LoVo (cell line): ENCODE measurements at regions not wholly inside any gene's neighbourhood (a gene's known extent, or its start where the extent isn't known, plus 50 kb on each side); places are given as distances from the start of the nearest gene placed in this dataset.

ENCODE experiments used
- DNase-seq: peaks from one replicate; pipeline ENCODE4 v3.0.0-alpha.2; 2016; ENCODE audit warnings: low spot score

DNA sequence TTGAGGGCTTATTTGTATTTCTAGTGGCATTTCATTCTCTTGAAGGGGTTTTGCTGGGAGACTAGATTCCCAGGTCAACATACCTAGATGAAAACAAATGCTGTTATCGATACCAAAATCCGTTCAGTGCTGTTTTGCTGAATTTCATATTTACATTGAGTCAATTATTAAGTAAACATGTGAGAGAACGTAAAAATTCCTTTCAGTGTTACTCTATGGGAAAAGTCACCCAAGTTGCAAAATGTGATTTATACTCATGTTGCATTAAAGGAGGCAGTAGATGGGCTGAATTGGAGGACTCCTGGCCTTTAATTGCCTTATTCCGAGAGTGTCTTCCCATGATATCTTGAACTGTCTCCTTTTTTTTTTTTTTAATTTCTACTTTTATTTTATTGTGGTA, 1011.3 kb upstream of the NR2F2 start:
- no peak for DNase-seq

DNA sequence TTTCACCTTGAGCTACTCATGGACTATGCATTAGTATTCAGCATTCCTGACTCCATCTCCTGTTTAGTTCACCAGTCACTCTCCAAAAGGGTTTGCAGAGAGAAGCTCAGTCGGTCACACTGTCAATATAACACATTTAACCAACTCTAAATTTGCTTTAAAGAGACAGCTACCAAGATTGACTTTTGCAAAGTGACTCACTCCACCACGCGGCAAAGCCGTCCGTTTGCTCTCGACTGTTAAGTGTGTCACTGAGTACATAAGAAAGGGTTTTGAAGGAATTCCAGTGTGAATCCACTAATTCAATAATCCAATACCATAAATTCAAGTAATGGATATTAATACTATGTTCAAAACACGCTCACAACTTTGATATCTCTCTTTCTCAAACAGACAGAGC, 1006.7 kb upstream of the NR2F2 start:
- no peak for DNase-seq

- DNase-seq: no peak
Observed at GRCh38 chr15:95324656-95325055, 1005.8 kb upstream of the NR2F2 start.

DNA sequence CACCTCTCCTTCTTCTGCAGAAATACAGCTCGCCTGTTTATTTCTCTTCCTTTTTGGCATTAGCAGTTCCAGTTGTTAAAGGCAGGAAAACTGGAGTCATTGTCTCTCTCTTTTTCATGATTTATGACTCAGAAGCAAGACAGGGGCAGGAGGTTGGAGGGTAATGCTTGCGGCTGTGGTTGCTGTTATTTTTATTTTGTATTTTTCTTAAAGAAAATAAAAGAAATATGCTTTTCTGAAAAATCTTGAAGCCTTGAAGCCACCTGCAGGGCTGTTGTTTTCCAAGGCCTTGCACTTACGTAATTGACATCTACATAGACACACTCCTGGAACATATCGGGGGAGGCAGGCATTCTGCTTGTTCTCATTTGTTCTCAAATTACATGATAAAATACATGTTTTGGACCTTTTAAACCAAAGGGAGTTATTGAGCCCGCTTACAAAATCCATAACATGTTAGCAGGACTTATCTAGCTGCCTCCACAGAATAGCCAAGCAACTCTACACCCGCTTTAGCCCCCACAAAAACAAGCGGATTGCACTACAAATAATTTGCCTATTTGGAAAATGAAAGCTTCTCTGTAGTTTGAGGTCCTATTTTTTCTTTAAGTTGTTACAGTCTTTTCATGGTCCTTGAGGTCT, 1004.6 kb upstream of the NR2F2 start:
- DNase-seq: no peak

DNA sequence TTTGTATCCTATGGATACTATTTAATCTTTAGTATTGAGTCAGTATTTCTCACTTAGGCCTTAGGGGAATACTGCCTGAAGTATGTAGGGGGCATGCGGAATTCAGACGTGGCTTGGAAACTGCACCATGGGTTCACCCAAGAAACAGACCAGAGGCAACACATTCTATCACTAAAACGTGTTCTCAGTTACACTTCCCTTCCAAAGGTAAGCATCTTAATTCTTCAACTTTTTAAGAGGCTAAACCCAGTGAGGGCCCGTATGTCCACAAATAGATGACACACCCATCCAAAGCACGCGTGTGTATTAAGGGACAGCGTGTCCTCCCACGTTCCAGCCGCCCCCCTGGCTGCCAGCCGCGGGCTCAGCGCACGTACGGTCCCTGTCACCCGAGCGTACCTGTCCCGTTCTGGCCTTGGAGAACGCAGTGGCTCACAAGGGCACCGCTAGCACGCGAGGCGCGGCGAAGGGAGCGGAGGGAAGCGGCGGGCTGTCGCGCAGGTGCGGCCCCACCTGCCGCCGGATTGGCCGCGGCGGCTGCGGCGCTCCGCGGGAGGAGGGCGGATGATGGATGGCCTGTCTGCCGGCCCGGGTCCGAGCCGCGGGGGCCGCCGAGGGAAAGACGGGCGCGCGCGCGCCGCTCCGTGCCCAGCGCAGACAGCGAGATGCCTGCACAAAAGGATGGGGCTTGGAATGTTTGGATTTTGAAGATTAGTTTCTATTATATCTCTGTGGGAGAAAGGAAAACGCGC, 1003.9 kb upstream of the NR2F2 start:
- DNase-seq: no peak

GRCh38 chr15:95327183-95327525, 1003.3 kb upstream of the NR2F2 start:
- no peak for DNase-seq

GRCh38 chr15:95327661-95328060, 1002.8 kb upstream of the NR2F2 start:
- DNase-seq: no peak

GRCh38 chr15:95328559-95328958, 1001.9 kb upstream of the NR2F2 start:
- no peak for DNase-seq

- DNase-seq: no peak
Observed at GRCh38 chr15:95329362-95329761, 1001.1 kb upstream of the NR2F2 start.

GRCh38 chr15:95341686-95342085, 988.8 kb upstream of the NR2F2 start:
- DNase-seq: no peak

- no peak for DNase-seq
Observed at GRCh38 chr15:95345867-95346266, 984.6 kb upstream of the NR2F2 start.

DNA sequence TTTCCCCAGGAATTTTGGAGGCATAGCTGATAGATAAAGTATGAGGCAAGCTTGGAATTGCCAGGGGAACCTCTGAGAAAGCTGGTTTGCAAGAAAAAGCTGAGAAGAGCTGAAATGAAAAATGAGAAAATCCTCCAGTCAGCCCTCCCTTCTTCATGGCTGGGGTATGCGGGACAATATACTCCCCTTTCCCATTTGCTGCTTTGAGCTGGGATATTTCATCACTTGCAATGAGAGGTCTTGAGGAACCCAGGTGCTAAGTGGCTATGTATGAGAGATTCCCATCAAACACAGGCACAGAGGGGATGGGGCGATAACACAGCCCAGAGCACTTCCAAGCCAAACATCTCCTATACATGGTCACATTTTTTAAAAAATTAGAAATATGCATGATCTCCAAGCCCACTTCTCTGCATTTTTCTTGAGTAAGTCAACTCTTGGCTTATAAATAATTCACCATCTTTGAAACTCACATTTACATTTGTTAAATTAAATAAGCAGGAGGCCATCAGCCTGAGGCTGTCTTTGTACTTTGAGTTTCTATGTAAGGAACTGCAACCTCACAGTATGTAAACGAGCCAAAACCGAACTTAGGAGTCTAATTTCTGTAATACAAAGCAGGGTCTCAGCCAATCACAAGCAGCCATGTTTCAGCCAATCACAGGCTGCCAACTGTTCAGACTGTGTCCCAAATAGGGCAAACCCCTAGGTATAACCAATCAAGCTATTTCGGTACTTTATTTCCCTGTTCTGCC, 983.6 kb upstream of the NR2F2 start:
- no peak for DNase-seq

DNA sequence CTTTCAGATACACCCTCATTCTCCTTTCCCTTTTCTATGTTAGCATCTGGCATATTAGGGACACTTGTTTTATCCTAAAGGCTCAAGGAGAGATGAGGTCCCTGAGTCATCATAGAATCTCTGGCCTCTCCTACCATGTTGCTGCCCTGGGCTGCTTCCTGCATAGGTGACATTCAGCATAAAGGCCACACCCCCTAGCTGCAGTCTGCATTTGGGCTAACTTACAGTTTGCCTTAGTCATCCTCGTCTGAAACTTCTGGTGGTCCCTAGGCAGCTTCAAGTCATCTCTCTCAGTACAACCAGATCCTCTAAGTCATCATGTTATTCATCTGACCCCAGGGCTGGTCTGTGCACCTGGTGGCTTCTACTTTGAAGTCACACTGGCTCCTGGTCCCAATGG, 982.7 kb upstream of the NR2F2 start:
- no peak for DNase-seq

GRCh38 chr15:95350908-95351307, 979.6 kb upstream of the NR2F2 start:
- no peak for DNase-seq

DNA sequence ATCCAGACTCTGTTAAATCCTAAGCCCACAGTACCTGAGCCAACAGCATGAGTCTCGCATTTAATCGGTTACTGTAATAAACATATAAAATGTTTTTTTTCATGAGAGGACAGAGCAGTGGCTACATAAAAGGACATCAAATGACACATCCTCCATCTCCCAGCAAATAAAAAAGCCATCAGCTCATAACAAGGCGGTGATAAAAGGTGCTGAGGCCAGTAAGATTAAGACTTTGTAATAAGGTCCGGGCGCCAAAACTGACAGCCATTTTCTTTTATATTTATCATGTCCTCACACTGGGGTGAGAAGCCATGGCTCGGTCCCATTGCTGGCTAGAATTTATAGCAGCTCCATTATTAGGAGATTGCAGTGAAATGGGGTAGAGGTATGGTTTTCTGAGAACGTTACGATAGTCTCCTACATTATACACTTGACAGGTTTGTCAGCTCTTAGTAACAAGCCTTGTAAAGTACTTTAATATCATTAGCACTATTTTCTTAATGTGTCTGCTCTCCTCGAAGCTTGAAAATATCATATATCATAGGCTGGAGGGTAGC, 977.8 kb upstream of the NR2F2 start:
- no peak for DNase-seq

- DNase-seq: no peak
Observed at GRCh38 chr15:95353512-95353911, 977.0 kb upstream of the NR2F2 start.

DNA sequence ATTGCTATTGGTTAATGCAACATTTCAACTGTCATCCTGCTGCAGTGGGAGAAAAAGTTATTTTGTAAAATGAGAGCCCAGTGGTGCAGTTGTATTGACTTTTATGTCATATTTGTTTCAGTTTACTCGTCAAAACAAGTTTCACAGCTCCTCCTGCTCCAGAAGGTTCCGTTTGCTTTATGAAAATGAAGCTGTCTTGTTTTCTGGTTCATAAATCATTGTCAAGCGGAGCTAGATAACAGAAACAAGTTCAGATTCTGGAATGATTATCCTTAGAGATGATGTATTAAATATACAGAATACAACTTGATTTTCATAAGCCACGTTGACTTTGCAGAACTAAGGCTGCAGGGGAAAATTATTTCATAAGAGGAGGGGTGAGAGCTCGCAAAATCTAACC, 970.5 kb upstream of the NR2F2 start:
- DNase-seq: no peak

- no peak for DNase-seq
Observed at GRCh38 chr15:95362306-95362705, 968.2 kb upstream of the NR2F2 start.

DNA sequence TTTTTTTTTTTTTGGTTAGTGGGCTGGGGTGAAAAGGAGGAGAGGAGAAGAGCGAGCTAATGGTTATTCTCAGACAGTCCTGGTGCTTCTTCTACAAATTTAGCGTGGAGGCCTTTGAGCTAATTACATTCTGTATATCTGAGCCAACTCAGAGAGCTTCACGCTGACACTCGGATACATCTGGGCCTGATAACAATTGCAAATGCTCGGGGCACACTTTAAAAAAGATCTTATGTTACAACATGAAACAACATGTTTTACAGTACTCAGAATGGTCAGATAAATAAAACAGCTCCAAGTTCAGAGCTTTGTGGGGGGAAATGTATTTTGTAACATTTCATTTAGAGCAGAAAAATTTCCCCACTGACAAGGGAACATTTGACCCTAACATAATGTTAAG, 966.9 kb upstream of the NR2F2 start:
- DNase-seq: no peak

DNA sequence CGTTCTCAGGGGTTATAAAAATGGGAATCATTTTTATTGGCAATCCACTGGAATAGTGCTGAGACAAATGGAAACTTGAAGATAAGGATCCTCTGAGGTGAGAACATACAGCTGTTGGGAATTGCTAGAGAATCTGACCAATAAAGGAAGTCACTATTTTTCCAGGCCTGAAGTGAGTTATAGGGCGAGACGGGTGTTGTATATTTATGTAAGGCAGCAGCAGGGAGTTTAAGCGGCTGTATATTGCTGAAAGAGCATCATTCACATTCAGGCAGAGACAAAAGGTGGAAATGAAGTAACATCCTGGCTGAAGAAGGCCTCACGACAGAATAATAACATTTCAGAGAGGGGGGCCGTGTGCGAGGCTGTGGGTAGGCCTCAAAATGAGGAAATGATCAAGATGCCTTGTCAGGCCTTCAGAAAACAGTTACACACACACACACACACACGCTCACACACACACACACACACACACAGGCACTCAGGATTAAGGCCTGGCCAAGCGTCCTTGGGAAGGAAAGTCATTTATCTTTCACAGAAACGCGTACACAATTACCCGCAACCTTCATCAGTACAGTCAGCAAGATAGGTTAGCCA, 964.9 kb upstream of the NR2F2 start:
- DNase-seq: no peak

GRCh38 chr15:95368191-95368590, 962.3 kb upstream of the NR2F2 start:
- DNase-seq: no peak

DNA sequence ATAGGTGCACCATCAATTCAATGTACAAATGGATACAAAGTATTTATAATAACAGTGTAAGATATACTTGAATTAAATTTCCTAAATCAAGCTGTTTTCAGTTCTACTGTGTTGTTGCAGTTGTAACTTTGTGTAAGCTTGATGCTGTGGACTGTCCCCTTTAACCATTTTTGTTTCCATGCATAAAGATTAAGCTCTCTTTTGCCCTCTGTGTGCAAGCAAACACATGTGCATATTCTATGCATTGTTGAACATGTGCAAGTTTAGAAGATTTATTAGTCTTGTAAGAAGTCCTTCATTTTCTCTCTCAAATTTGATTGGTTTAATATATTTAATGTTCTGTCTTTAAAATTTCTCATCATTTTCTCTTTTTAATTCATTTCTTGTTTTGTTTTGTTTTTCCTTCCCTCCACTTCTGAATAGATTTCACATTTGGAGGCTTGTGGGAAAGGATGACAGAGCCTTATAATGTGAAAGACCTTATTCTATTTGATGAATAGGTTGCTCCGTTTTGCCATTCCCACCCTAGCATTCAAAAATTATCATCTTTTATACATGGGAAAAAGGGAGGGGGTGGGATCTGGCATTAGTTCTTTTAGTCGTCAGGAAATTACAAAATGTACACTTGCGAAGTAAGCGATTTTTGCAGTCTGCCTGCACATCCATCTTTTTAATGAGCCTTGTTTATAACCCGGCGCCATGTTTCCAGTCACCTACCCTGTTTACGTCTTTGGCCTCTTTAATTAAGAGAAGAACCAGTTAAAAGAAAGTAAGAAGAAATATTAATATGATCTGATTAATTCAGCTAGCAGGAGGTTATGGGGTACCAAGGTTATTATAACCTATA, 961.5 kb upstream of the NR2F2 start:
- DNase-seq: no peak
